ENCODE measurements at regions not wholly inside any gene's neighbourhood (a gene's known extent, or its start where the extent isn't known, plus 50 kb on each side); places are given as distances from the start of the nearest gene placed in this dataset.

GRCh38 chr16:86809458-86809955 is 231.2 kb downstream of the FOXL1 start:
- DNase-seq, result no peak

GRCh38 chr16:86810062-86810461 is 231.7 kb downstream of the FOXL1 start:
- DNase-seq, result no peak

- no peak for DNase-seq
Observed at GRCh38 chr16:86812363-86812970, 234.1 kb downstream of the FOXL1 start.

- no peak for DNase-seq
Observed at GRCh38 chr16:86814256-86814655, 235.9 kb downstream of the FOXL1 start.

GRCh38 chr16:86816930-86817625 is 238.7 kb downstream of the FOXL1 start:
- no peak for DNase-seq

GRCh38 chr16:86818671-86819532 is 240.6 kb downstream of the FOXL1 start:
- no peak for DNase-seq

- DNase-seq, result no peak
Observed at GRCh38 chr16:86819533-86819892, 241.2 kb downstream of the FOXL1 start.

- DNase-seq, result no peak
Observed at GRCh38 chr16:86821895-86822294, 243.5 kb downstream of the FOXL1 start.

GRCh38 chr16:86823125-86823524 is 244.8 kb downstream of the FOXL1 start:
- no peak for DNase-seq

- no peak for DNase-seq
Observed at GRCh38 chr16:86823888-86824671, 245.7 kb downstream of the FOXL1 start.

- DNase-seq, result no peak
Observed at GRCh38 chr16:86824751-86825296, 246.5 kb downstream of the FOXL1 start.

- no peak for DNase-seq
Observed at GRCh38 chr16:86825631-86826030, 247.3 kb downstream of the FOXL1 start.

- no peak for DNase-seq
Observed at GRCh38 chr16:86826941-86827340, 248.6 kb downstream of the FOXL1 start.

- DNase-seq, result no peak
Observed at GRCh38 chr16:86827521-86827920, 249.2 kb downstream of the FOXL1 start.

GRCh38 chr16:86828202-86828601 is 249.9 kb downstream of the FOXL1 start:
- DNase-seq, result no peak

- no peak for DNase-seq
Observed at GRCh38 chr16:86828653-86829052, 250.3 kb downstream of the FOXL1 start.

- DNase-seq, result no peak
Observed at GRCh38 chr16:86831366-86831765, 253.0 kb downstream of the FOXL1 start.

- no peak for DNase-seq
Observed at GRCh38 chr16:86833136-86833535, 254.8 kb downstream of the FOXL1 start.

- no peak for DNase-seq
Observed at GRCh38 chr16:86834451-86835035, 256.2 kb downstream of the FOXL1 start.

- DNase-seq, result no peak
Observed at GRCh38 chr16:86835982-86836381, 257.6 kb downstream of the FOXL1 start.

GRCh38 chr16:86836503-86837129 is 258.3 kb downstream of the FOXL1 start:
- DNase-seq, result no peak

GRCh38 chr16:86843812-86844211 is 265.5 kb downstream of the FOXL1 start:
- DNase-seq, result no peak
